Esophagus muscularis mucosa (tissue), 4 donors: ENCODE measurements at regions not wholly inside any gene's neighbourhood (a gene's known extent, or its start where the extent isn't known, plus 50 kb on each side); places are given as distances from the start of the nearest gene placed in this dataset.

Source experiments
- CTCF ChIP-seq, 3 experiments: fragments of 200-600 bp in 2 of 3; fragments of 450-650 bp in 1 of 3; sonication (generic) in 2 of 3; IDR thresholded peaks; one replicate each; pipeline ENCODE4 v1.5.1; 2017 to 2019; ENCODE audit warnings: antibody characterized with exemption in 3 of 3, mild to moderate bottlenecking in 2 of 3, moderate library complexity in 1 of 3
- EP300 ChIP-seq: sonication (generic); formaldehyde crosslinking; IDR thresholded peaks from one replicate; pipeline ENCODE4 v1.6.1; 2017; ENCODE audit warnings: antibody characterized with exemption
- POLR2A ChIP-seq: fragments of 450-650 bp; IDR thresholded peaks from one replicate; pipeline ENCODE4 v1.6.1; 2017; ENCODE audit warnings: antibody characterized with exemption, moderate library complexity, mild to moderate bottlenecking, low read depth
- POLR2AphosphoS5 ChIP-seq, 2 donors: sonication (generic); formaldehyde crosslinking; IDR thresholded peaks; one replicate each; pipeline ENCODE4 v1.6.1; 2017; ENCODE audit warnings: antibody characterized with exemption in 2 of 2

DNA sequence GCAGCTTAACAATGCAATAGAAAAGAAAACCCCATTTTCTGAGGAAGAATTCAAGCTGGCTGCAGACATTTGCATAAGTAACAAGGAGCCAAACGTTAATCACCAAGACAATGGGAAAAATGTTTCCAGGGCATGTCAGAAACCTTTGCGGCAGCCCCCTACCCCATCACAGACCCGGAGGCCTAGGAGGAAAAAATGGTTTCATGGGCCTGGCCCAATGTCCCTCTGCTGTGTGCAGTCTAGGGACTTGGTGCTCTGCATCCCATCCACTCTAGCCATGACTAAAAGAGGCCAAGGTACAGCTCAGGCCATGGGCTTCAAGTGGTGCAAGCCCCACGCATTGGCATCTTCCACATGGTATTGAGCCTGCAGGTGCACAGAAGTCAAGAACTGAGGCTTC, 147.0 kb upstream of the NR3C2 start:
- TF ChIP-seq CTCF (IDR thresholded peaks at IDR 0.05) (no peak), POLR2A (no peak), EP300 (no peak), POLR2AphosphoS5 (IDR thresholded peaks at IDR 0.05) (no peak)
